ENCODE measurements at regions not wholly inside any gene's neighbourhood (a gene's known extent, or its start where the extent isn't known, plus 50 kb on each side); places are given as distances from the start of the nearest gene placed in this dataset.
"Not testable (repeated sequence)": the region's sequence is repeated elsewhere in the genome, so short reads cannot be mapped to it uniquely, and the experiment has no call there.

DNA sequence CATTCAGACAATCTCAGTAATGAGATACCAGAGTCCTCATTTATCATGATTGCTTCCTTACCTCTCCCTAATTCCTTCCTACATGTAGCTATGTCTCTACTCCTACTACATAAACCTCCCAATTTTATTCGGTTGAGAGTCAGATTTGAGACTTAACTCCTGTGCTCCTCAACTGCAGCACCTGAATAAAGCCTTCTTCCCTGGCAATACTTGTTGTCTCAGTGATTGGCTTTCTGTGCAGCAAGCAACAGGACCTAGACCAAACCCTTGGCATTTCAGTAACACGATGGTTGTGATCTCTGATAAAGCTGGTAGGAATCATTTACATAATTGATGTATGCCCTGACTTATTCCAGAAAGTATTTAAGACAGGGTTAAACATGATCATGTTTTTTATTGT is 106.7 kb upstream of the NANOGP8 start:
- no peak for DNase-seq (ENCODE audit: low read depth in 2 of 2)
- no peak overlapping the region for H3K4me3 ChIP-seq (replicated peaks in 1 of 2; ENCODE audit: low read depth in 2 of 2, low read length in 2 of 2)
- no peak for TF ChIP-seq CTCF (IDR thresholded peaks at IDR 0.05; ENCODE audit: low read depth, low read length)

GRCh38 chr15:35186346-35186745 is 101.3 kb upstream of the NANOGP8 start:
- no peak overlapping the region for H3K4me3 ChIP-seq (replicated peaks in 1 of 2; ENCODE audit: low read depth in 2 of 2, low read length in 2 of 2)
- no peak for DNase-seq (ENCODE audit: low read depth in 2 of 2)
- TF ChIP-seq CTCF (IDR thresholded peaks at IDR 0.05; ENCODE audit: low read depth, low read length) = no peak

GRCh38 chr15:35184646-35185045 is 99.6 kb upstream of the NANOGP8 start:
- DNase-seq (ENCODE audit: low read depth in 2 of 2) = no peak
- H3K4me3 ChIP-seq (replicated peaks in 1 of 2; ENCODE audit: low read depth in 2 of 2, low read length in 2 of 2) = no peak overlapping the region
- TF ChIP-seq CTCF (IDR thresholded peaks at IDR 0.05; ENCODE audit: low read depth, low read length) = no peak

DNA sequence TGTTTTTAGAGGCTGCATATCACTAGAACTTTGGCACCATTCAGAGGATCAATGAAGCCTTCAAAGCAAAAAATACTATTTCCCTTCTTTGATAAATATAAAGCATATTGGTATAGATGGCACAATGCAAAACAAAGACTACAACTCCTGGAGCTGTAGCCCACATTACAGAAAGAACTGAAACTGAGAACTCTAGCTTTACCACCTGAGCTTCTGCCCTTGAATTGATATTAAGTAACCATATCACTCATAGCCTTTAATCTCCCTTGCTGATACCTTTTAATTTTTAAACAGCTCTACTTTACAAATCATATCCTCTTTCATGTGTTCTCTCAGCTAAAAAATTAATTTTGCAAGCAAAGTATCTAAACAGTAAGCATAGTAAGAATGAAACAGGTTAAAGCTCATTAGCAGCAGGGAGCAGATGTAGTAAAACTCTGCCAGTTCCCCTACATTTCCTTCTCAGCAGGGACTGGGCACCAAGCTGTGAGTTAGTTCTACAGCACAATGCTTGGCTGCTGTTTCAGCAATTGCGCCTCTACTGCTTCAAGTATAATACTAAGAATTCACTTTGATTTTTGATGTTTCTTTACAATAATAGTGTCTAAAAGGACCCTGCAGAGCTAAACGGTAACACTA is 97.9 kb upstream of the NANOGP8 start:
- DNase-seq (ENCODE audit: low read depth in 2 of 2) = no peak

DNA sequence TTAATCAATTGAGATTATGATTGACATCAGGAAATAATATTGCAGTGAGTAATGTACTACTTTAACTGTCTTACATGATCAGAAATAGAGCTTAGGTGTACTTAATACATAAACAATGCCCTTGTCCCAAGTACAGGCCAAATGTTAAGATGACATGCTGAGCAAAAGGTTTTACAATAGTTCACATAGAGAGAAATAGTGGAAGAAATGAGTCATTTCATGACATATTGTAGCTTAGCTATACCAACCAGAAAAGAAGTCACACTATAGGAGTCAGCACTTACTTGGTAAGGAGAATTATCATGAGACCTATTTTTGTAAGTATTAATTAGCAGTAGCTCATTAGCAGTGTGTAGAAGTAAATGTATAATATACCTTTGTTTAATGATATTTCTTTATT is 96.4 kb upstream of the NANOGP8 start:
- no peak overlapping the region for H3K4me3 ChIP-seq (replicated peaks in 1 of 2; ENCODE audit: low read depth in 2 of 2, low read length in 2 of 2)
- DNase-seq (ENCODE audit: low read depth in 2 of 2) = peak; percentile 18 to 76
- no peak for TF ChIP-seq CTCF (IDR thresholded peaks at IDR 0.05; ENCODE audit: low read depth, low read length)

More for the DNA sequence above, 97.9 kb upstream of the NANOGP8 start:
- no peak overlapping the region for H3K4me3 ChIP-seq (replicated peaks in 1 of 2; ENCODE audit: low read depth in 2 of 2, low read length in 2 of 2)
- TF ChIP-seq CTCF (IDR thresholded peaks at IDR 0.05; ENCODE audit: low read depth, low read length) = no peak

DNA sequence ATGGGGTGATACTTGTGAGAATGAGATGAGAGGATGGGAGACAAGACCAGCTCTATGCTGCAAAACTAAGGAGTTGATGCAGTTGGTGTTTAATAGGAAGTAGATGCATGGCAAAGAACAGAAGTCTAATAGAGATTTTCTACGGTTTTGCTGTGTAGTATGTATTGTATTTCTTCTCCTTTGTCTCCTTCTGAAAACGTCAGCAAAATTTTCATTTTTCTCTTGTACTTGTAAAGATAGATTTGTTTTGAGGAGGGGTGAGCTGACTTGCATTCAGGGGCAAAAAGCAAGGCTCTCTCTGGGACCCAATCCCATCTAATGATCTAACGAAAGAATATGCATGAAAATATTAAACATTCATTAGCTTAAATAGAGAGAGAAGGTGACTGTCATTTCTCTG is 94.6 kb upstream of the NANOGP8 start:
- no peak overlapping the region for H3K4me3 ChIP-seq (replicated peaks in 1 of 2; ENCODE audit: low read depth in 2 of 2, low read length in 2 of 2)
- no peak for TF ChIP-seq CTCF (IDR thresholded peaks at IDR 0.05; ENCODE audit: low read depth, low read length)
- DNase-seq (ENCODE audit: low read depth in 2 of 2) = no peak

- not testable (repeated sequence) for DNase-seq (ENCODE audit: low read depth in 2 of 2)
Observed at GRCh38 chr15:35178186-35178585, 93.1 kb upstream of the NANOGP8 start.

More at GRCh38 chr15:35178186-35178585, 93.1 kb upstream of the NANOGP8 start:
- not testable (repeated sequence) for H3K4me3 ChIP-seq (replicated peaks in 1 of 2; ENCODE audit: low read depth in 2 of 2, low read length in 2 of 2)
